HT1080 (cell line): ENCODE measurements at regions not wholly inside any gene's neighbourhood (a gene's known extent, or its start where the extent isn't known, plus 50 kb on each side); places are given as distances from the start of the nearest gene placed in this dataset.

Source experiments
- DNase-seq: peaks from one replicate; pipeline ENCODE4 v3.0.0-alpha.2; 2015; ENCODE audit warnings: low read depth

GRCh38 chr1:221291113-221291512 is 411.9 kb downstream of the HLX start:
- DNase-seq = no peak

- no peak for DNase-seq
Measured at GRCh38 chr1:221292652-221293051, 413.4 kb downstream of the HLX start.

GRCh38 chr1:221294242-221294641 is 415.0 kb downstream of the HLX start:
- DNase-seq = peak; percentile 29

- DNase-seq = no peak
Measured at GRCh38 chr1:221302357-221302756, 423.1 kb downstream of the HLX start.

- no peak for DNase-seq
Measured at GRCh38 chr1:221302810-221303209, 423.6 kb downstream of the HLX start.

- no peak for DNase-seq
Measured at GRCh38 chr1:221303623-221304022, 424.4 kb downstream of the HLX start.

- no peak for DNase-seq
Measured at GRCh38 chr1:221306239-221306638, 427.0 kb downstream of the HLX start.

GRCh38 chr1:221308534-221309511 is 429.6 kb downstream of the HLX start:
- peak; percentile 16 for DNase-seq

- no peak for DNase-seq
Measured at GRCh38 chr1:221309723-221310122, 430.5 kb downstream of the HLX start.

- no peak for DNase-seq
Measured at GRCh38 chr1:221310180-221310579, 430.9 kb downstream of the HLX start.

- DNase-seq = peak; percentile 54
Measured at GRCh38 chr1:221315330-221315729, 426.6 kb downstream of the DUSP10 start.

- DNase-seq = no peak
Measured at GRCh38 chr1:221316491-221317056, 425.3 kb downstream of the DUSP10 start.

- DNase-seq = no peak
Measured at GRCh38 chr1:221317537-221317936, 424.4 kb downstream of the DUSP10 start.

GRCh38 chr1:221327954-221328353 is 413.9 kb downstream of the DUSP10 start:
- no peak for DNase-seq

- DNase-seq = no peak
Measured at GRCh38 chr1:221328371-221328770, 413.5 kb downstream of the DUSP10 start.

- no peak for DNase-seq
Measured at GRCh38 chr1:221331273-221332183, 410.4 kb downstream of the DUSP10 start.

GRCh38 chr1:221334062-221334461 is 407.8 kb downstream of the DUSP10 start:
- DNase-seq = no peak

- DNase-seq = peak; percentile 60
Measured at GRCh38 chr1:221335161-221336101, 406.5 kb downstream of the DUSP10 start.

- peak; percentile 11 for DNase-seq
Measured at GRCh38 chr1:221336126-221336525, 405.8 kb downstream of the DUSP10 start.

- no peak for DNase-seq
Measured at GRCh38 chr1:221337106-221337505, 404.8 kb downstream of the DUSP10 start.

- no peak for DNase-seq
Measured at GRCh38 chr1:221343136-221343535, 398.8 kb downstream of the DUSP10 start.
